ENCODE measurements at regions not wholly inside any gene's neighbourhood (a gene's known extent, or its start where the extent isn't known, plus 50 kb on each side); places are given as distances from the start of the nearest gene placed in this dataset.

- TF ChIP-seq EZH2 (IDR thresholded peaks at IDR 0.05; ENCODE audit: low read depth), result no peak
- TF ChIP-seq, protein P1, sequence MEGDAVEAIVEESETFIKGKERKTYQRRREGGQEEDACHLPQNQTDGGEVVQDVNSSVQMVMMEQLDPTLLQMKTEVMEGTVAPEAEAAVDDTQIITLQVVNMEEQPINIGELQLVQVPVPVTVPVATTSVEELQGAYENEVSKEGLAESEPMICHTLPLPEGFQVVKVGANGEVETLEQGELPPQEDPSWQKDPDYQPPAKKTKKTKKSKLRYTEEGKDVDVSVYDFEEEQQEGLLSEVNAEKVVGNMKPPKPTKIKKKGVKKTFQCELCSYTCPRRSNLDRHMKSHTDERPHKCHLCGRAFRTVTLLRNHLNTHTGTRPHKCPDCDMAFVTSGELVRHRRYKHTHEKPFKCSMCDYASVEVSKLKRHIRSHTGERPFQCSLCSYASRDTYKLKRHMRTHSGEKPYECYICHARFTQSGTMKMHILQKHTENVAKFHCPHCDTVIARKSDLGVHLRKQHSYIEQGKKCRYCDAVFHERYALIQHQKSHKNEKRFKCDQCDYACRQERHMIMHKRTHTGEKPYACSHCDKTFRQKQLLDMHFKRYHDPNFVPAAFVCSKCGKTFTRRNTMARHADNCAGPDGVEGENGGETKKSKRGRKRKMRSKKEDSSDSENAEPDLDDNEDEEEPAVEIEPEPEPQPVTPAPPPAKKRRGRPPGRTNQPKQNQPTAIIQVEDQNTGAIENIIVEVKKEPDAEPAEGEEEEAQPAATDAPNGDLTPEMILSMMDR (conservative IDR thresholded peaks at IDR 0.05), result no peak
- intact Hi-C loops (cut with micrococcal nuclease; ENCODE audit: unreplicated experiment), result no loop called here
- Histone ChIP-seq H3K4me3 (no peak overlapping the region), H3K27me3 (ENCODE audit: insufficient read depth, low read depth) (no peaks in the 10 kb centered on the region), H3K36me3 (ENCODE audit: low read depth) (no peaks in the 10 kb centered on the region), H3K27ac (no peak overlapping the region), H2AFZ (no peak overlapping the region), H4K20me1 (ENCODE audit: insufficient read depth) (no peaks in the 10 kb centered on the region), H3K9me2 (ENCODE audit: insufficient read depth) (no peaks in the 10 kb centered on the region), H3F3A (ENCODE audit: insufficient read depth, low read depth) (no peaks in the 10 kb centered on the region; the same call in 1 of the 2 replicates), H3K9me3 (ENCODE audit: insufficient read depth, low read depth) (peaks cover 8% of the 10 kb centered on the region; the same call in 1 of the 2 replicates), H3K4me2 (no peak overlapping the region), H3K79me2 (ENCODE audit: low read depth) (no peaks in the 10 kb centered on the region), H3K4me1 (replicated peaks; ENCODE audit: insufficient read depth) (peaks cover 15% of the 10 kb centered on the region)
- no TSS peak for BruUV-seq (replicated peaks)
- ChIA-PET POLR2A (ENCODE audit: unreplicated experiment) (no interaction called here), CTCF (no interaction called here)
- DNase-seq, result no peak
Measured at GRCh38 chrX:6449946-6450345, 85.0 kb downstream of the VCX3A start.

DNA sequence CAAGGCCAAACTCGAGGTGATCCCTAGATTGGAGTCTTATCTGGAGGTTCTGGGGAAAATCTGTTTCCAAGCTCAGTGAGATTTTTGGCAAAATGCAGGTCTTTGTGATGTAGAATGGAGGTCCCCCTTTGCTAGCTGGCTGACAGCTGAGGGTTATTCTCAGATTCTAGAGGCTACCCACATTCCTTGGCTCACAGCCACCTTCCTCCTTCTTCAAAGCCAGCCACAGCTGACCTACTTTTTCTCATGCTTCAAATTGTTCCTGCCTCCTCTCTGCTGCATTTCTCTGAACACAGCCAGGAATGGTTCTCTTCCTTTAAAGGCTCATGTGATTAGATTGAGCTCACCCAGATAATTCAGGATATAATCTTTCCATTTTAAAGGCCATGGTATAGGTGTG is 86.9 kb downstream of the VCX3A start:
- no peak overlapping the region for H2AFZ ChIP-seq
- no peaks in the 10 kb centered on the region for H3K36me3 ChIP-seq (ENCODE audit: low read depth)
- H3K4me3 ChIP-seq, result no peak overlapping the region
- ChIA-PET POLR2A (ENCODE audit: unreplicated experiment) (no interaction called here), CTCF (no interaction called here)
- no peaks in the 10 kb centered on the region for H4K20me1 ChIP-seq (ENCODE audit: insufficient read depth)
- peaks cover 8% of the 10 kb centered on the region; the same call in 1 of the 2 replicates for H3K9me3 ChIP-seq (ENCODE audit: insufficient read depth, low read depth)
- intact Hi-C loops (cut with micrococcal nuclease; ENCODE audit: unreplicated experiment), result no loop called here
- no peaks in the 10 kb centered on the region for H3K9me2 ChIP-seq (ENCODE audit: insufficient read depth)
- no TSS peak for BruUV-seq (replicated peaks)
- no peaks in the 10 kb centered on the region for H3K27me3 ChIP-seq (ENCODE audit: insufficient read depth, low read depth)
- TF ChIP-seq, protein P1 (conservative IDR thresholded peaks at IDR 0.05), result no peak
- TF ChIP-seq EZH2 (IDR thresholded peaks at IDR 0.05; ENCODE audit: low read depth), result no peak
- peaks cover 15% of the 10 kb centered on the region for H3K4me1 ChIP-seq (replicated peaks; ENCODE audit: insufficient read depth)
- peak overlapping the region; percentile 63 for H3K27ac ChIP-seq
- DNase-seq, result peak in 1 of 2 experiments; percentile 49
- H3F3A ChIP-seq (ENCODE audit: insufficient read depth, low read depth), result no peaks in the 10 kb centered on the region; the same call in 1 of the 2 replicates
- peak overlapping the region; percentile 35 for H3K4me2 ChIP-seq
- no peaks in the 10 kb centered on the region for H3K79me2 ChIP-seq (ENCODE audit: low read depth)

GRCh38 chrX:6446582-6446981 is 88.3 kb downstream of the VCX3A start:
- TF ChIP-seq EZH2 (IDR thresholded peaks at IDR 0.05; ENCODE audit: low read depth), result no peak
- TF ChIP-seq, protein P1 (conservative IDR thresholded peaks at IDR 0.05), result no peak
- BruUV-seq (replicated peaks), result no TSS peak
- H3K4me3 ChIP-seq, result no peak overlapping the region
- H3K36me3 ChIP-seq (ENCODE audit: low read depth), result no peaks in the 10 kb centered on the region
- ChIA-PET CTCF (no interaction called here), POLR2A (ENCODE audit: unreplicated experiment) (no interaction called here)
- H3K9me2 ChIP-seq (ENCODE audit: insufficient read depth), result no peaks in the 10 kb centered on the region
- H2AFZ ChIP-seq, result no peak overlapping the region
- H4K20me1 ChIP-seq (ENCODE audit: insufficient read depth), result no peaks in the 10 kb centered on the region
- peaks cover 15% of the 10 kb centered on the region for H3K4me1 ChIP-seq (replicated peaks; ENCODE audit: insufficient read depth)
- no peak overlapping the region for H3K27ac ChIP-seq
- intact Hi-C loops (cut with micrococcal nuclease; ENCODE audit: unreplicated experiment), result no loop called here
- no peaks in the 10 kb centered on the region for H3K27me3 ChIP-seq (ENCODE audit: insufficient read depth, low read depth)
- H3K79me2 ChIP-seq (ENCODE audit: low read depth), result no peaks in the 10 kb centered on the region
- peaks cover 8% of the 10 kb centered on the region; the same call in 1 of the 2 replicates for H3K9me3 ChIP-seq (ENCODE audit: insufficient read depth, low read depth)
- DNase-seq, result no peak
- H3F3A ChIP-seq (ENCODE audit: insufficient read depth, low read depth), result no peaks in the 10 kb centered on the region; the same call in 1 of the 2 replicates
- no peak overlapping the region for H3K4me2 ChIP-seq
